ENCODE measurements at regions not wholly inside any gene's neighbourhood (a gene's known extent, or its start where the extent isn't known, plus 50 kb on each side); places are given as distances from the start of the nearest gene placed in this dataset.

GRCh38 chr16:54477714-54478113 is 191.1 kb upstream of the IRX3 start:
- TF ChIP-seq CTCF (IDR thresholded peaks at IDR 0.05) (no peak), POLR2A (IDR thresholded peaks at IDR 0.05) (no peak)
